Fibroblast of lung (primary cell): ENCODE measurements at regions not wholly inside any gene's neighbourhood (a gene's known extent, or its start where the extent isn't known, plus 50 kb on each side); places are given as distances from the start of the nearest gene placed in this dataset.

Source experiments
- DNase-seq, 2 donors: peaks; one replicate each; pipeline versions ENCODE4 v3.0.0 to v3.0.0-alpha.2; 2010; ENCODE audit warnings: low read depth in 2 of 2
- H2AFZ ChIP-seq: 2 replicates; pipeline ENCODE4 v1.5.1; 2012; ENCODE audit warnings: low read length, control low read depth, inconsistent platforms
- H3K27ac ChIP-seq: 2 replicates; pipeline ENCODE4 v1.5.1; 2011; ENCODE audit warnings: low read length, control low read depth; ENCODE audit not compliant: insufficient read depth
- H3K27me3 ChIP-seq: 2 replicates; pipeline ENCODE4 v1.5.1; 2011; ENCODE audit warnings: mild to moderate bottlenecking, low read length; ENCODE audit not compliant: control insufficient read depth, insufficient read depth
- H3K36me3 ChIP-seq: 2 replicates; pipeline ENCODE4 v1.5.1; 2011; ENCODE audit warnings: low read length; ENCODE audit not compliant: control insufficient read depth, insufficient read depth
- H3K4me1 ChIP-seq: 2 replicates; pipeline ENCODE4 v1.5.1; 2011; ENCODE audit warnings: low read length; ENCODE audit not compliant: control insufficient read depth, insufficient read depth; ENCODE audit errors: extremely low read depth
- H3K4me2 ChIP-seq: 2 replicates; pipeline ENCODE4 v1.5.1; 2011; ENCODE audit warnings: low read length, control low read depth; ENCODE audit not compliant: insufficient read depth; ENCODE audit errors: extremely low read depth
- H3K4me3 ChIP-seq, 4 experiments: fragments of 200-600 bp in 1 of 4; sonication (generic) in 1 of 4; replicated peaks in 1 of 4; 2 replicates each; pipeline ENCODE4 v1.5.1; 2011 to 2016; ENCODE audit warnings: low read length in 4 of 4, low read depth in 3 of 4, mild to moderate bottlenecking in 3 of 4, control low read depth in 2 of 4, inconsistent platforms in 1 of 4, mixed read lengths in 1 of 4; ENCODE audit not compliant: insufficient read depth in 1 of 4; ENCODE audit errors: control extremely low read depth in 1 of 4
- H3K79me2 ChIP-seq: 2 replicates; pipeline ENCODE4 v1.5.1; 2012; ENCODE audit warnings: mild to moderate bottlenecking, low read length, inconsistent platforms; ENCODE audit not compliant: control insufficient read depth, insufficient read depth
- H3K9ac ChIP-seq: 2 replicates; pipeline ENCODE4 v1.5.1; 2011; ENCODE audit warnings: mild to moderate bottlenecking, low read length, control low read depth; ENCODE audit not compliant: insufficient read depth
- H3K9me3 ChIP-seq: 2 replicates; pipeline ENCODE4 v1.5.1; 2012; ENCODE audit warnings: low read depth, low read length; ENCODE audit not compliant: control insufficient read depth, insufficient read depth
- H4K20me1 ChIP-seq: 2 replicates; pipeline ENCODE4 v1.5.1; 2011; ENCODE audit warnings: low read length; ENCODE audit not compliant: control insufficient read depth, insufficient read depth; ENCODE audit errors: extremely low read depth
- EZH2 ChIP-seq: IDR thresholded peaks from 2 replicates; pipeline ENCODE4 v1.5.1; 2012; ENCODE audit warnings: low read length, control low read depth, mild to moderate bottlenecking; ENCODE audit errors: missing control alignments
- TF ChIP-seq, protein P1 (sequence below), 2 donors: IDR thresholded peaks in 1 of 2; conservative IDR thresholded peaks in 1 of 2; 1 replicate in 1 of 2; 2 replicates in 1 of 2; pipeline ENCODE4 v1.5.1; 2011 to 2012; ENCODE audit warnings: low read length in 2 of 2, control low read depth in 1 of 2, inconsistent platforms in 1 of 2, low read depth in 1 of 2, mild to moderate bottlenecking in 1 of 2

DNA sequence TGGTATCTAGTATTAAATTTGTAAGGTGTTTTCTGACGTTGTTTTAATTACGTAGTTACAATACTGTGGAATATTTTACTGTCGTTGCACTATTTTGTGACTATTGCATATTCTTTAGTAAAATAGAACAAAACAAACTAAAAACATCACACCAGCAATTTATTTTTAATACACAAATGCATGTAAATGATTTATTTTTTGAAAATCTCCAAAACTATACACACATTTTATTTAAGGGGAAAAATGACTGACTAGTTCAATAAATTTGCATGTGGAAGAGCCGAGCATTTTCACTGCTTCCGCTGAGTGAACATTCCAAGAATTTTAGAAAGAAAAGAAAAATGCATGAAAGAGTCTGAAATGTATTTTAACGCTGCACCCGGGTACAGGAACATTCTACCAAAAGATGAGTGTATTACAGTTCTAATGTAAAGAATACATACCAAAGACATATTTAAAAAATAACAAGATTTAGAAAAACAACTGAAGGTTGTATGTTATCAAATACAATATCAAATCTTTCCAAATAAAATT, 257.7 kb downstream of the MEIS1 start:
- Histone ChIP-seq H3K4me3 (peak overlapping the region in 2 of 4 experiments; percentile 31 to 36), H3K9me3 (no peaks in the 10 kb centered on the region), H2AFZ (no peak overlapping the region), H3K4me1 (no peaks in the 10 kb centered on the region), H4K20me1 (no peaks in the 10 kb centered on the region), H3K27me3 (no peaks in the 10 kb centered on the region), H3K4me2 (peak overlapping the region; percentile 8), H3K27ac (no peak overlapping the region), H3K79me2 (no peaks in the 10 kb centered on the region), H3K36me3 (no peaks in the 10 kb centered on the region), H3K9ac (no peak overlapping the region)
- DNase-seq: peak in 1 of 2 donors; percentile 44
- TF ChIP-seq EZH2: no peak
- TF ChIP-seq, protein P1, sequence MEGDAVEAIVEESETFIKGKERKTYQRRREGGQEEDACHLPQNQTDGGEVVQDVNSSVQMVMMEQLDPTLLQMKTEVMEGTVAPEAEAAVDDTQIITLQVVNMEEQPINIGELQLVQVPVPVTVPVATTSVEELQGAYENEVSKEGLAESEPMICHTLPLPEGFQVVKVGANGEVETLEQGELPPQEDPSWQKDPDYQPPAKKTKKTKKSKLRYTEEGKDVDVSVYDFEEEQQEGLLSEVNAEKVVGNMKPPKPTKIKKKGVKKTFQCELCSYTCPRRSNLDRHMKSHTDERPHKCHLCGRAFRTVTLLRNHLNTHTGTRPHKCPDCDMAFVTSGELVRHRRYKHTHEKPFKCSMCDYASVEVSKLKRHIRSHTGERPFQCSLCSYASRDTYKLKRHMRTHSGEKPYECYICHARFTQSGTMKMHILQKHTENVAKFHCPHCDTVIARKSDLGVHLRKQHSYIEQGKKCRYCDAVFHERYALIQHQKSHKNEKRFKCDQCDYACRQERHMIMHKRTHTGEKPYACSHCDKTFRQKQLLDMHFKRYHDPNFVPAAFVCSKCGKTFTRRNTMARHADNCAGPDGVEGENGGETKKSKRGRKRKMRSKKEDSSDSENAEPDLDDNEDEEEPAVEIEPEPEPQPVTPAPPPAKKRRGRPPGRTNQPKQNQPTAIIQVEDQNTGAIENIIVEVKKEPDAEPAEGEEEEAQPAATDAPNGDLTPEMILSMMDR (conservative IDR thresholded peaks at IDR 0.05 in 1 of 2, IDR thresholded peaks at IDR 0.05 in 1 of 2; ENCODE audit: low read depth in 1 of 2, low read length in 2 of 2): no peak

DNA sequence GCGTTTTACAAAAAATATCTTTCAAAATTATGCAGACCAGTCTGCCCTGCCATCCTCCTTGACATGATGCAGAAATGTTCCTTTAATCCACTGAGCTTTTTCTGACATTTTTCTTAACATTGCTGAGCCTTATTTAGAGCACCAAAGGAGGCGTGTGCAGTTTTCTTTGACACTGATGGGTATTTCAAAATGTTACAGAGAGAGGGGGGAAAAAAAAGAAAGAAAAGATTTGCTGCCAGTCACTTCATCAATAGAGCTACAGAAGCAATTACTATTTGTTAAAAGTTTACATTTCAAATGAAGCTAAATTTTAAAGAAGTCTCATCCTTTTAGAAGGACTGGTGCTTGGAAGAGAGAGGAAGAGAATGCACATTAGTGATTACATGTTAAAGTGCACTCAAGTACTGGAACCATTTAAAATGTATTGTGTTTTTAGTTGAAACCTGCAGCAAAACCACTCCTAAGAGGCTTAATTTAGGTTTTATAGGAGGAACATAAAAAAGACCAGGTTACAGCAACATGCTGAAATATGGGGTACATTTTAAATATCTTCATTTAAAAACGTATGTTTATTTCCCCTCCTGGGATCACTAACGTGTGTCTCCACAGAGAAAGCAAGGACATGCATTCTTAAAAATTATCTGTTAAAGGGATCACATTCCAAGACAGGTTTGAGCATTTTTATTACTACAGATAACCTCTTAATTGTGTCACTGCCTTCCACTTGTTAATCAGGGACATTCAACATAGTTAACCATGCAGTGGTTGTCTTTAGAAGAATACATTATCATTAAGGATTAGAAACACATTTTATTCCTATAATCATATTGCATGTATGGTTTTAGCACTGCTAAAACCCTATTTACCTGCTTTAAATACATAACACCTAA, 258.4 kb downstream of the MEIS1 start:
- DNase-seq: peak in 1 of 2 donors; percentile 42
- H3K4me2 ChIP-seq: peak overlapping the region; percentile 37

More for the DNA sequence above, 258.4 kb downstream of the MEIS1 start:
- Histone ChIP-seq H3K4me3 (peak overlapping the region in 2 of 4 experiments; percentile 31 to 36), H3K4me1 (no peaks in the 10 kb centered on the region), H3K9ac (no peak overlapping the region), H4K20me1 (no peaks in the 10 kb centered on the region), H3K36me3 (no peaks in the 10 kb centered on the region), H3K9me3 (no peaks in the 10 kb centered on the region), H3K27ac (no peak overlapping the region), H2AFZ (no peak overlapping the region), H3K79me2 (no peaks in the 10 kb centered on the region), H3K27me3 (no peaks in the 10 kb centered on the region)
- TF ChIP-seq EZH2: no peak
- TF ChIP-seq, protein P1 (conservative IDR thresholded peaks at IDR 0.05 in 1 of 2, IDR thresholded peaks at IDR 0.05 in 1 of 2; ENCODE audit: low read depth in 1 of 2, low read length in 2 of 2): no peak
